ENCODE measurements at regions not wholly inside any gene's neighbourhood (a gene's known extent, or its start where the extent isn't known, plus 50 kb on each side); places are given as distances from the start of the nearest gene placed in this dataset.

GRCh38 chr3:13145826-13146642, 72.8 kb upstream of the IQSEC1 start:
- H3K4me3 ChIP-seq: no peak overlapping the region
- peaks cover 0 to 8% of the 10 kb centered on the region in 2 donors for H3K4me1 ChIP-seq
- H3K36me3 ChIP-seq: no peaks in the 10 kb centered on the region
- intact Hi-C loops (cut with DNase I): no loop called here
- peaks cover 0 to 14% of the 10 kb centered on the region in 2 donors for H3K27me3 ChIP-seq
- ATAC-seq (no peak), DNase-seq (no peak)
- no peaks in the 10 kb centered on the region for H3K9me3 ChIP-seq
- TF ChIP-seq, protein P1, sequence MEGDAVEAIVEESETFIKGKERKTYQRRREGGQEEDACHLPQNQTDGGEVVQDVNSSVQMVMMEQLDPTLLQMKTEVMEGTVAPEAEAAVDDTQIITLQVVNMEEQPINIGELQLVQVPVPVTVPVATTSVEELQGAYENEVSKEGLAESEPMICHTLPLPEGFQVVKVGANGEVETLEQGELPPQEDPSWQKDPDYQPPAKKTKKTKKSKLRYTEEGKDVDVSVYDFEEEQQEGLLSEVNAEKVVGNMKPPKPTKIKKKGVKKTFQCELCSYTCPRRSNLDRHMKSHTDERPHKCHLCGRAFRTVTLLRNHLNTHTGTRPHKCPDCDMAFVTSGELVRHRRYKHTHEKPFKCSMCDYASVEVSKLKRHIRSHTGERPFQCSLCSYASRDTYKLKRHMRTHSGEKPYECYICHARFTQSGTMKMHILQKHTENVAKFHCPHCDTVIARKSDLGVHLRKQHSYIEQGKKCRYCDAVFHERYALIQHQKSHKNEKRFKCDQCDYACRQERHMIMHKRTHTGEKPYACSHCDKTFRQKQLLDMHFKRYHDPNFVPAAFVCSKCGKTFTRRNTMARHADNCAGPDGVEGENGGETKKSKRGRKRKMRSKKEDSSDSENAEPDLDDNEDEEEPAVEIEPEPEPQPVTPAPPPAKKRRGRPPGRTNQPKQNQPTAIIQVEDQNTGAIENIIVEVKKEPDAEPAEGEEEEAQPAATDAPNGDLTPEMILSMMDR (IDR thresholded peaks at IDR 0.05): no peak
- no peak overlapping the region for H3K27ac ChIP-seq

GRCh38 chr3:13145131-13145825, 72.0 kb upstream of the IQSEC1 start:
- no peak for ATAC-seq

GRCh38 chr3:13144163-13145023, 71.2 kb upstream of the IQSEC1 start:
- Histone ChIP-seq H3K27me3 (peaks cover 0 to 19% of the 10 kb centered on the region in 2 donors), H3K4me3 (no peak overlapping the region), H3K27ac (no peak overlapping the region), H3K4me1 (no peaks in the 10 kb centered on the region), H3K36me3 (no peaks in the 10 kb centered on the region), H3K9me3 (no peaks in the 10 kb centered on the region)
- no peak for ATAC-seq
- no peak for DNase-seq
- TF ChIP-seq, protein P1 (IDR thresholded peaks at IDR 0.05): no peak
- intact Hi-C loops (cut with DNase I): no loop called here

More at GRCh38 chr3:13145131-13145825, 72.0 kb upstream of the IQSEC1 start:
- TF ChIP-seq, protein P1 (IDR thresholded peaks at IDR 0.05): no peak
- Histone ChIP-seq H3K4me3 (no peak overlapping the region), H3K36me3 (no peaks in the 10 kb centered on the region), H3K27me3 (peaks cover 0 to 19% of the 10 kb centered on the region in 2 donors), H3K9me3 (no peaks in the 10 kb centered on the region), H3K27ac (no peak overlapping the region), H3K4me1 (peaks cover 0 to 8% of the 10 kb centered on the region in 2 donors)
- intact Hi-C loops (cut with DNase I): no loop called here
- DNase-seq: no peak

DNA sequence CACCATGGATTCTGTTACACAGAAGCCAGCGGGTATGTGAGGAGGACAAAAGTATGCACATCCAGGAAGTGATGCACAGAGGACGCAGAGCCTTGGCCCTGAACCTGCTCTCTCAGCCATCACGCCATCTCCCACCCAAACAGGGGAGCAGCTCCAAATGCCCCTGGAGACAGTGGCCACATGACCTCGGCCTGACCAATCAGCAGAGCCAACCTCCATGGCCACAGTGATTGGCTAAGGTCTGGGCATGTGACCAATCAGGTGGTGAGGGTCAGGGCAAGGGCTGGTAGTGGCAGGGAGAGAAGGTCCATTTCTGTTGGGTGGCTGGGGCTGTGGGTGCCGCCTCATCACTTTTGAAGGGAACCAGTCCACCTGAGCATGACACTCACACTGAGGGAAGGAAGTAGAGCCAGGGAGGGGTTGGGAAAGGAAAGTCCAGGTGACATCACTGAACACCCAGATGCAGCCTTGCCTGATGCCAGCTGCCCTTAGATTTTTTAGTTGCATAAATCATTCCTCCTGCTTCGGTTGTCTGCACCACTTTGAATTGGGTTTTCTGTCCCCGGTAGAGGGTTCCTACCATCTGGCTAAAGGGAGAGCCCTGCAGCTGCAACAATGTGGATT, 70.3 kb upstream of the IQSEC1 start:
- Histone ChIP-seq H3K4me1 (no peaks in the 10 kb centered on the region), H3K9me3 (no peaks in the 10 kb centered on the region), H3K4me3 (no peak overlapping the region), H3K27ac (no peak overlapping the region), H3K27me3 (peaks cover 0 to 19% of the 10 kb centered on the region in 2 donors), H3K36me3 (no peaks in the 10 kb centered on the region)
- DNase-seq: no peak
- TF ChIP-seq, protein P1 (IDR thresholded peaks at IDR 0.05): no peak
- ATAC-seq: no peak
- intact Hi-C loops (cut with DNase I): no loop called here
